DOHH2 (cell line): ENCODE measurements at regions not wholly inside any gene's neighbourhood (a gene's known extent, or its start where the extent isn't known, plus 50 kb on each side); places are given as distances from the start of the nearest gene placed in this dataset.

Experiments used
- EZH2phosphoT487 ChIP-seq: fragments of 200-600 bp; sonication (generic); IDR thresholded peaks from 2 replicates; pipeline ENCODE4 v1.6.1; 2017; ENCODE audit warnings: borderline replicate concordance, mild to moderate bottlenecking, antibody characterized with exemption, low read length, moderate library complexity, mixed read lengths
- TF ChIP-seq, protein P1 (sequence below): fragments of 200-600 bp; sonication (generic); IDR thresholded peaks from one replicate; pipeline ENCODE4 v1.5.1; 2014; ENCODE audit warnings: antibody characterized with exemption, mild to moderate bottlenecking, low read depth, low read length; ENCODE audit not compliant: poor library complexity, severe bottlenecking

DNA sequence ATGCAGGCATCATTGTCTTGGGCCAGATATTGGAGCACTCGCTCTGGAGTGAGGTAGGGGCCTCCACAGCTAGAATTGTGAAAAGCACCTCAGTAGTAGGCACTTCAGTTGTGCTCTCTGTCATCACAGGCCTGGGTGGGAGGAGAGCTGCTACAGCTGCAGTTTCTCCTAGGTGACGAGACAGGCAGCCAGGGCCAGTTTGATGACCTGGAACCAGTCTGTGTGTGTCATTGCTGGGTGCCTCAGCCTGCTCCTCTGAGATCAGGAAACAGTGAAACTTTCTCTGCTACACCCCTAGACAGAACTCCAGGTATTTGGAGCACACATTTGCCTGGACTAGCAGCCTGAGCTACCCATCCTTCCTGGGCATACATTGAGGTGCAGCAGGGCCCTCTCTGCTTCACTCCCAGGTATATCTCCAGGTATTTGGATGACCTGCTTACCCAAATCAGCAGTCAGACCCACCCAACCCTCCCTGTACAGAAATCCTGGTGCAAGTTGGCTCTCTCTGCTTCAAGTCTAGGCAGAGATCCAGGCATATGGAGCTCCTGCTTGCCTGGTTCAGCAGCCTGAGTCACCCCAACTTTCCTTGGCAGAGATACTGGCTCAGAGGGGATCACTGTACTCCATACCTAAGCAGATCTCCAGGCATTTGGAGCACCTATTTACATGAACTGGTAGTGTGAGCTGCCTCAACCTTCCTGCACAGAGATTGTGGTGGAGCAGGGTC, 54.3 kb upstream of the SGO1 start:
- TF ChIP-seq, protein P1, sequence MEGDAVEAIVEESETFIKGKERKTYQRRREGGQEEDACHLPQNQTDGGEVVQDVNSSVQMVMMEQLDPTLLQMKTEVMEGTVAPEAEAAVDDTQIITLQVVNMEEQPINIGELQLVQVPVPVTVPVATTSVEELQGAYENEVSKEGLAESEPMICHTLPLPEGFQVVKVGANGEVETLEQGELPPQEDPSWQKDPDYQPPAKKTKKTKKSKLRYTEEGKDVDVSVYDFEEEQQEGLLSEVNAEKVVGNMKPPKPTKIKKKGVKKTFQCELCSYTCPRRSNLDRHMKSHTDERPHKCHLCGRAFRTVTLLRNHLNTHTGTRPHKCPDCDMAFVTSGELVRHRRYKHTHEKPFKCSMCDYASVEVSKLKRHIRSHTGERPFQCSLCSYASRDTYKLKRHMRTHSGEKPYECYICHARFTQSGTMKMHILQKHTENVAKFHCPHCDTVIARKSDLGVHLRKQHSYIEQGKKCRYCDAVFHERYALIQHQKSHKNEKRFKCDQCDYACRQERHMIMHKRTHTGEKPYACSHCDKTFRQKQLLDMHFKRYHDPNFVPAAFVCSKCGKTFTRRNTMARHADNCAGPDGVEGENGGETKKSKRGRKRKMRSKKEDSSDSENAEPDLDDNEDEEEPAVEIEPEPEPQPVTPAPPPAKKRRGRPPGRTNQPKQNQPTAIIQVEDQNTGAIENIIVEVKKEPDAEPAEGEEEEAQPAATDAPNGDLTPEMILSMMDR = no peak
- no peak for TF ChIP-seq EZH2phosphoT487
